ENCODE measurements at regions not wholly inside any gene's neighbourhood (a gene's known extent, or its start where the extent isn't known, plus 50 kb on each side); places are given as distances from the start of the nearest gene placed in this dataset.

GRCh38 chr7:47677093-47677492 lies 95.2 kb upstream of the TNS3 start:
- no peak overlapping the region for H3K4me2 ChIP-seq (ENCODE audit: low read length)
- no peaks in the 10 kb centered on the region for H3K36me3 ChIP-seq (ENCODE audit: insufficient read depth, low read length)
- H3K79me2 ChIP-seq (replicated peaks; ENCODE audit: insufficient read depth, low read length): no peaks in the 10 kb centered on the region
- H3F3A ChIP-seq (ENCODE audit: insufficient read depth, low read length, poor library complexity, severe bottlenecking): no peaks in the 10 kb centered on the region
- H3K27me3 ChIP-seq (ENCODE audit: insufficient read depth, low read depth, low read length): no peaks in the 10 kb centered on the region
- H3K9me3 ChIP-seq (ENCODE audit: low read length): no peaks in the 10 kb centered on the region
- no peak for TF ChIP-seq POLR2AphosphoS5 (IDR thresholded peaks at IDR 0.05)
- TF ChIP-seq SMC3 (conservative IDR thresholded peaks at IDR 0.05; ENCODE audit: poor library complexity): no peak
- no peak for TF ChIP-seq REST (IDR thresholded peaks at IDR 0.05; ENCODE audit: borderline replicate concordance)
- no peak for TF ChIP-seq EZH2 (IDR thresholded peaks at IDR 0.05; ENCODE audit: borderline replicate concordance, insufficient read depth, low read length, poor library complexity, severe bottlenecking)
- no peak for TF ChIP-seq RAD21 (conservative IDR thresholded peaks at IDR 0.05)
- TF ChIP-seq EP300 (conservative IDR thresholded peaks at IDR 0.05; ENCODE audit: poor library complexity, severe bottlenecking): no peak
- no peak for TF ChIP-seq MXI1 (conservative IDR thresholded peaks at IDR 0.05; ENCODE audit: poor library complexity, severe bottlenecking)
- TF ChIP-seq CTCF (IDR thresholded peaks at IDR 0.05; ENCODE audit: poor library complexity, severe bottlenecking): no peak
- TF ChIP-seq TAF1 (IDR thresholded peaks at IDR 0.05; ENCODE audit: low read depth): no peak
- no peak overlapping the region for H3K9ac ChIP-seq (ENCODE audit: low read length)
- H3K27ac ChIP-seq (ENCODE audit: low read length): no peak overlapping the region
- H2AFZ ChIP-seq (ENCODE audit: low read depth, low read length): no peak overlapping the region
- H3K9me2 ChIP-seq (ENCODE audit: insufficient read depth, low read length): no peaks in the 10 kb centered on the region
- H3K4me3 ChIP-seq (ENCODE audit: low read length): no peak overlapping the region
- no peaks in the 10 kb centered on the region for H4K20me1 ChIP-seq (ENCODE audit: insufficient read depth)

- Histone ChIP-seq H3F3A (ENCODE audit: insufficient read depth, low read length, poor library complexity, severe bottlenecking) (no peaks in the 10 kb centered on the region), H3K9ac (ENCODE audit: low read length) (no peak overlapping the region), H3K4me3 (ENCODE audit: low read length) (no peak overlapping the region), H3K36me3 (ENCODE audit: insufficient read depth, low read length) (no peaks in the 10 kb centered on the region), H2AFZ (ENCODE audit: low read depth, low read length) (no peak overlapping the region), H3K27me3 (ENCODE audit: insufficient read depth, low read depth, low read length) (no peaks in the 10 kb centered on the region), H3K4me2 (ENCODE audit: low read length) (no peak overlapping the region), H3K9me3 (ENCODE audit: low read length) (no peaks in the 10 kb centered on the region), H3K79me2 (replicated peaks; ENCODE audit: insufficient read depth, low read length) (no peaks in the 10 kb centered on the region), H3K27ac (ENCODE audit: low read length) (no peak overlapping the region), H4K20me1 (ENCODE audit: insufficient read depth) (no peaks in the 10 kb centered on the region), H3K9me2 (ENCODE audit: insufficient read depth, low read length) (no peaks in the 10 kb centered on the region)
- TF ChIP-seq EZH2 (IDR thresholded peaks at IDR 0.05; ENCODE audit: borderline replicate concordance, insufficient read depth, low read length, poor library complexity, severe bottlenecking) (no peak), MXI1 (conservative IDR thresholded peaks at IDR 0.05; ENCODE audit: poor library complexity, severe bottlenecking) (no peak)
These were observed 91.1 kb upstream of the TNS3 start for GRCh38 chr7:47672977-47673381.

All from neural cell (in vitro differentiated cells).